K562 (cell line): ENCODE measurements at regions not wholly inside any gene's neighbourhood (a gene's known extent, or its start where the extent isn't known, plus 50 kb on each side); places are given as distances from the start of the nearest gene placed in this dataset.

Experiments used
- ATF3 ChIP-seq, 2 experiments: fragments of 450-650 bp in 1 of 2; sonication (generic) in 1 of 2; formaldehyde crosslinking in 1 of 2; IDR thresholded peaks in 1 of 2; conservative IDR thresholded peaks in 1 of 2; 2 replicates each; pipeline versions ENCODE4 v1.6.1 to v1.8.1; 2016 to 2023; ENCODE audit warnings: mild to moderate bottlenecking in 2 of 2, moderate library complexity in 2 of 2, inconsistent platforms in 1 of 2, missing genetic modification reagents in 1 of 2
- CHD4 ChIP-seq: fragments of 200-600 bp; sonication (generic); IDR thresholded peaks from 3 replicates; pipeline ENCODE4 v1.6.1; 2012; ENCODE audit warnings: low read depth, mild to moderate bottlenecking, mixed read lengths, low read length, inconsistent platforms; ENCODE audit not compliant: insufficient read depth, insufficient replicate concordance, poor library complexity, severe bottlenecking
- JUN ChIP-seq, 2 experiments: sonication (generic) in 1 of 2; formaldehyde crosslinking in 1 of 2; IDR thresholded peaks; 2 replicates each; pipeline versions ENCODE4 v1.6.1 to v1.8.0; 2012 to 2022; ENCODE audit warnings: borderline replicate concordance in 2 of 2, mild to moderate bottlenecking in 2 of 2, improper control_type of control experiment in 1 of 2, low read depth in 1 of 2, low read length in 1 of 2, missing genetic modification reagents in 1 of 2
- PHF8 ChIP-seq: fragments of 200-600 bp; sonication (generic); IDR thresholded peaks from 2 replicates; pipeline ENCODE4 v1.6.1; 2012; ENCODE audit warnings: mixed run types, mild to moderate bottlenecking, inconsistent platforms, low read length, moderate library complexity, borderline replicate concordance

- TF ChIP-seq ATF3 (IDR thresholded peaks at IDR 0.05): no peak
- no peak for TF ChIP-seq ATF3 (CRISPR knock-in tag; conservative IDR thresholded peaks at IDR 0.05)
- TF ChIP-seq PHF8: no peak
- no peak for TF ChIP-seq JUN (IDR thresholded peaks at IDR 0.05; ENCODE audit: borderline replicate concordance, low read depth, low read length)
- no peak for TF ChIP-seq JUN (CRISPR knock-in tag; IDR thresholded peaks at IDR 0.05; ENCODE audit: borderline replicate concordance)
- TF ChIP-seq CHD4: no peak
Observed at GRCh38 chr4:151860561-151861093, 99.8 kb upstream of the GATB start.
